ENCODE measurements at regions not wholly inside any gene's neighbourhood (a gene's known extent, or its start where the extent isn't known, plus 50 kb on each side); places are given as distances from the start of the nearest gene placed in this dataset.
"Not testable (repeated sequence)": the region's sequence is repeated elsewhere in the genome, so short reads cannot be mapped to it uniquely, and the experiment has no call there.

- Histone ChIP-seq H3K27me3 (ENCODE audit: control insufficient read depth in 1 of 2, insufficient read depth in 2 of 2, low read length in 2 of 2) (no peaks in the 10 kb centered on the region), H3K79me2 (ENCODE audit: insufficient read depth, low read length) (no peaks in the 10 kb centered on the region), H3K9ac (ENCODE audit: insufficient read depth, low read depth, low read length) (no peak overlapping the region), H3K27ac (ENCODE audit: extremely low read length, insufficient read depth, low read length) (no peak overlapping the region), H4K20me1 (ENCODE audit: insufficient read depth, low read length) (no peaks in the 10 kb centered on the region), H3K36me3 (replicated peaks in 1 of 2; ENCODE audit: control insufficient read depth in 1 of 2, insufficient read depth in 2 of 2, low read length in 2 of 2) (no peaks in the 10 kb centered on the region), H2AFZ (ENCODE audit: low read length) (no peak overlapping the region), H3K9me3 (ENCODE audit: low read length) (peaks cover 88% of the 10 kb centered on the region), H3K4me3 (replicated peaks in 1 of 3; ENCODE audit: insufficient read depth in 1 of 3, low read depth in 2 of 3, low read length in 3 of 3) (no peak overlapping the region), H3K4me1 (ENCODE audit: insufficient read depth, low read length) (no peaks in the 10 kb centered on the region), H3K4me2 (ENCODE audit: low read depth, low read length) (no peak overlapping the region)
- intact Hi-C loops (cut with micrococcal nuclease; ENCODE audit: unreplicated experiment) (no loop called here), in situ Hi-C loops (cut with HindIII; ENCODE audit: extremely low pct_ligation_motif_present, low pct_unique_long_range_greater_than_20kb) (no loop called here)
- no TSS peak for BruUV-seq (replicated peaks)
- ATAC-seq, result no peak
- ChIA-PET POLR2A (no interaction called here), CTCF (ENCODE audit: low intra/inter-chr PET ratio, low total read pairs) (no interaction called here)
- no peak for DNase-seq (ENCODE audit: low spot score)
- no peak for FAIRE-seq
- TF ChIP-seq MBD4 (IDR thresholded peaks at IDR 0.05; ENCODE audit: borderline replicate concordance, low read length) (no peak), MAFF (IDR thresholded peaks at IDR 0.05; ENCODE audit: low read depth, low read length) (peak; percentile 82), ZNF513 (CRISPR knock-in tag; conservative IDR thresholded peaks at IDR 0.05) (no peak), MAFK (conservative IDR thresholded peaks at IDR 0.05 in 1 of 2, IDR thresholded peaks at IDR 0.05 in 1 of 2; ENCODE audit: low read length in 2 of 2) (peak; percentile 82 to 92), ZNF451 (CRISPR knock-in tag; IDR thresholded peaks at IDR 0.05) (no peak), AGO1 (IDR thresholded peaks at IDR 0.05; ENCODE audit: low read depth, low read length, poor library complexity, severe bottlenecking) (no peak), PRPF4 (IDR thresholded peaks at IDR 0.05; ENCODE audit: low read depth, low read length, poor library complexity, severe bottlenecking) (no peak)
These were observed 356.0 kb upstream of the KIF2B start for GRCh38 chr17:53466733-53467132.

DNA sequence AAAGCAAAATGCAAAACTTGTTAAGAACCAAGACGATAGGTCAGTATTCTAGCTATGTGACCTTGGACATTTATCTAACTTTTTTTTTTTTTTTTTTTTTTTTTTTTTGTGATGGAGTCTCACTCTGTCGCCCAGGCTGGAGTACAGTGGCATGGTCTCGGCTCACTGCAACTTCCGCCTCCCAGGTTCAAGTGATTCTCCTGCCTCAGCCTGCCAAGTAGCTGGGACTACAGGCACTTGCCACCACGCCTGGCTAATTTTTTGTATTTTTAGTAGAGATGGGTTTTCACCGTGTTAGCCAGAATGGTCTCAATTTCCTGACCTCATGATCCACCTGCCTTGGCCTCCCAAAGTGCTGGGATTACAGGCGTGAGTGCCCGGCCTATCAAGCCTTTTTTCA is 358.3 kb upstream of the KIF2B start:
- CTCF ChIA-PET (ENCODE audit: low intra/inter-chr PET ratio, low total read pairs); H2AFZ ChIP-seq (ENCODE audit: low read length); POLR2A ChIA-PET; FAIRE-seq; BruUV-seq (replicated peaks); H3K9ac ChIP-seq (ENCODE audit: insufficient read depth, low read depth, low read length); H3K4me3 ChIP-seq (replicated peaks in 1 of 3; ENCODE audit: insufficient read depth in 1 of 3, low read depth in 2 of 3, low read length in 3 of 3); H3K27me3 ChIP-seq (ENCODE audit: control insufficient read depth in 1 of 2, insufficient read depth in 2 of 2, low read length in 2 of 2); in situ Hi-C loops (cut with HindIII; ENCODE audit: extremely low pct_ligation_motif_present, low pct_unique_long_range_greater_than_20kb); H3K36me3 ChIP-seq (replicated peaks in 1 of 2; ENCODE audit: control insufficient read depth in 1 of 2, insufficient read depth in 2 of 2, low read length in 2 of 2); ATAC-seq; DNase-seq (ENCODE audit: low spot score); H3K79me2 ChIP-seq (ENCODE audit: insufficient read depth, low read length); H3K27ac ChIP-seq (ENCODE audit: extremely low read length, insufficient read depth, low read length); H3K4me2 ChIP-seq (ENCODE audit: low read depth, low read length); H3K4me1 ChIP-seq (ENCODE audit: insufficient read depth, low read length); intact Hi-C loops (cut with micrococcal nuclease; ENCODE audit: unreplicated experiment); H4K20me1 ChIP-seq (ENCODE audit: insufficient read depth, low read length): not testable (repeated sequence)
- H3K9me3 ChIP-seq (ENCODE audit: low read length), result peaks cover 87% of the 10 kb centered on the region
- WGBS (ENCODE audit: low lambda C conversion rate), result 10% methylated on average over 8 of the region's 8 CpGs

Measured in HepG2 (cell line).